ENCODE measurements at regions not wholly inside any gene's neighbourhood (a gene's known extent, or its start where the extent isn't known, plus 50 kb on each side); places are given as distances from the start of the nearest gene placed in this dataset.

DNA sequence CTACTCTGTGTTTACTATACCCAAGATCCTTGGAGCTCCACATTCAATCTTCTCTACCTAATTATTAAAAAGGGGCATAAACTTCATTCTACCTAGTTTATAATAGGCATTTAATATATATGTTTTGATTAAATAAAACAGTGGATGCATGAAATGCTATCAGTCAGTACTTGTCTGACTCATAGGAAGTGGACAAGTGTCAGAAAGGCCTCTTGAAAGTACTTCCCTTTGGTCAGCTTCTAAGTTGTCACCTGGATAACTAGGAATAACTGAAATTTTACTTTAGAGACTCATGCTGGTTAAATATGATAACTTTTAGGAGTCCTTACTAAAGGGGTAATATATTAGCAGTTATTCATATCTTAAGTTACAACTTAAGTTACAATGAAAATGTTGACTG lies 329.8 kb downstream of the KLF5 start:
- no peak for TF ChIP-seq SMC3 (IDR thresholded peaks at IDR 0.05; ENCODE audit: low read depth, low read length)
- TF ChIP-seq, protein P1, sequence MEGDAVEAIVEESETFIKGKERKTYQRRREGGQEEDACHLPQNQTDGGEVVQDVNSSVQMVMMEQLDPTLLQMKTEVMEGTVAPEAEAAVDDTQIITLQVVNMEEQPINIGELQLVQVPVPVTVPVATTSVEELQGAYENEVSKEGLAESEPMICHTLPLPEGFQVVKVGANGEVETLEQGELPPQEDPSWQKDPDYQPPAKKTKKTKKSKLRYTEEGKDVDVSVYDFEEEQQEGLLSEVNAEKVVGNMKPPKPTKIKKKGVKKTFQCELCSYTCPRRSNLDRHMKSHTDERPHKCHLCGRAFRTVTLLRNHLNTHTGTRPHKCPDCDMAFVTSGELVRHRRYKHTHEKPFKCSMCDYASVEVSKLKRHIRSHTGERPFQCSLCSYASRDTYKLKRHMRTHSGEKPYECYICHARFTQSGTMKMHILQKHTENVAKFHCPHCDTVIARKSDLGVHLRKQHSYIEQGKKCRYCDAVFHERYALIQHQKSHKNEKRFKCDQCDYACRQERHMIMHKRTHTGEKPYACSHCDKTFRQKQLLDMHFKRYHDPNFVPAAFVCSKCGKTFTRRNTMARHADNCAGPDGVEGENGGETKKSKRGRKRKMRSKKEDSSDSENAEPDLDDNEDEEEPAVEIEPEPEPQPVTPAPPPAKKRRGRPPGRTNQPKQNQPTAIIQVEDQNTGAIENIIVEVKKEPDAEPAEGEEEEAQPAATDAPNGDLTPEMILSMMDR (conservative IDR thresholded peaks at IDR 0.05; ENCODE audit: low read depth, low read length): no peak
- no peak for TF ChIP-seq POLR2A (IDR thresholded peaks at IDR 0.05; ENCODE audit: low read depth, low read length)
- TF ChIP-seq MXI1 (IDR thresholded peaks at IDR 0.05; ENCODE audit: borderline replicate concordance, low read depth, low read length): no peak
